Kasumi-1 (cell line): ENCODE measurements at regions not wholly inside any gene's neighbourhood (a gene's known extent, or its start where the extent isn't known, plus 50 kb on each side); places are given as distances from the start of the nearest gene placed in this dataset.
"Not testable (repeated sequence)": the region's sequence is repeated elsewhere in the genome, so short reads cannot be mapped to it uniquely, and the experiment has no call there.

Source experiments
- DNase-seq, 2 experiments: peaks; one replicate each; lab custom pipeline; 2025; lab: John Stamatoyannopoulos, UW

- no peak for DNase-seq
Measured at GRCh38 chr18:5021558-5021957, 175.5 kb downstream of the AKAIN1 start.

GRCh38 chr18:5015213-5015612 lies 181.8 kb downstream of the AKAIN1 start:
- no peak for DNase-seq

- DNase-seq, result not testable (repeated sequence)
Measured at GRCh38 chr18:5004031-5004820, 192.8 kb downstream of the AKAIN1 start.

- DNase-seq, result no peak
Measured at GRCh38 chr18:4994710-4995109, 202.3 kb downstream of the AKAIN1 start.

GRCh38 chr18:4987452-4988405 lies 209.3 kb downstream of the AKAIN1 start:
- no peak for DNase-seq

- no peak for DNase-seq
Measured at GRCh38 chr18:4986677-4987076, 210.4 kb downstream of the AKAIN1 start.

GRCh38 chr18:4986066-4986465 lies 211.0 kb downstream of the AKAIN1 start:
- no peak for DNase-seq

GRCh38 chr18:4961121-4961909 lies 235.7 kb downstream of the AKAIN1 start:
- DNase-seq, result no peak

GRCh38 chr18:4960578-4960977 lies 236.5 kb downstream of the AKAIN1 start:
- no peak for DNase-seq

- DNase-seq, result no peak
Measured at GRCh38 chr18:4931209-4931608, 265.8 kb downstream of the AKAIN1 start.

GRCh38 chr18:4921548-4921947 lies 275.5 kb downstream of the AKAIN1 start:
- DNase-seq, result no peak

GRCh38 chr18:4917509-4917908 lies 279.5 kb downstream of the AKAIN1 start:
- not testable (repeated sequence) for DNase-seq

- no peak for DNase-seq
Measured at GRCh38 chr18:4908328-4908727, 288.7 kb downstream of the AKAIN1 start.

GRCh38 chr18:4906856-4907255 lies 290.2 kb downstream of the AKAIN1 start:
- DNase-seq, result no peak

- no peak for DNase-seq
Measured at GRCh38 chr18:4888251-4889040, 308.6 kb downstream of the AKAIN1 start.

GRCh38 chr18:4878480-4878879 lies 318.6 kb downstream of the AKAIN1 start:
- DNase-seq, result no peak

- DNase-seq, result no peak
Measured at GRCh38 chr18:4871197-4871596, 325.9 kb downstream of the AKAIN1 start.

GRCh38 chr18:4870177-4870773 lies 326.8 kb downstream of the AKAIN1 start:
- DNase-seq, result no peak

- no peak for DNase-seq
Measured at GRCh38 chr18:4869155-4869554, 327.9 kb downstream of the AKAIN1 start.

- DNase-seq, result no peak
Measured at GRCh38 chr18:4858379-4859127, 338.5 kb downstream of the AKAIN1 start.
